Parathyroid adenoma (tissue), 2 donors: ENCODE measurements at regions not wholly inside any gene's neighbourhood (a gene's known extent, or its start where the extent isn't known, plus 50 kb on each side); places are given as distances from the start of the nearest gene placed in this dataset.
A peak's percentile ranks its signal among the peaks of the same experiment; 100 is the strongest.

Experiments
- H2AFZ ChIP-seq: fragments of 300-600 bp; sonication (generic); one replicate; pipeline ENCODE4 v1.7.0; 2017; ENCODE audit warnings: antibody characterized with exemption, mild to moderate bottlenecking
- H3K27ac ChIP-seq: fragments of 300-600 bp; sonication (generic); one replicate; pipeline ENCODE4 v1.7.0; 2017
- H3K27me3 ChIP-seq: fragments of 300-600 bp; sonication (generic); one replicate; pipeline ENCODE4 v1.7.0; 2017; ENCODE audit warnings: low read length; ENCODE audit not compliant: control insufficient read depth, insufficient read depth
- H3K36me3 ChIP-seq: fragments of 300-600 bp; sonication (generic); one replicate; pipeline ENCODE4 v1.7.0; 2017; ENCODE audit warnings: low read length; ENCODE audit not compliant: control insufficient read depth, insufficient read depth
- H3K4me1 ChIP-seq: fragments of 300-600 bp; sonication (generic); one replicate; pipeline ENCODE4 v1.7.0; 2017; ENCODE audit warnings: control low read depth
- H3K4me2 ChIP-seq: fragments of 300-600 bp; sonication (generic); one replicate; pipeline ENCODE4 v1.7.0; 2017; ENCODE audit warnings: low read length
- H3K4me3 ChIP-seq: fragments of 300-600 bp; sonication (generic); one replicate; pipeline ENCODE4 v1.7.0; 2017; ENCODE audit warnings: low read depth, low read length
- H3K79me2 ChIP-seq: fragments of 300-600 bp; sonication (generic); one replicate; pipeline ENCODE4 v1.7.0; 2017; ENCODE audit warnings: control low read depth
- H3K9ac ChIP-seq: fragments of 300-600 bp; sonication (generic); one replicate; pipeline ENCODE4 v1.7.0; 2017; ENCODE audit warnings: mild to moderate bottlenecking
- H3K9me3 ChIP-seq: fragments of 300-600 bp; sonication (generic); one replicate; pipeline ENCODE4 v1.7.0; 2017; ENCODE audit warnings: low read length; ENCODE audit not compliant: control insufficient read depth
- CTCF ChIP-seq: fragments of 300-600 bp; sonication (generic); IDR thresholded peaks from one replicate; pipeline ENCODE4 v1.7.0; 2017; ENCODE audit warnings: antibody characterized with exemption, mild to moderate bottlenecking
- donor health status: primary hyperparathyroidism.

GRCh38 chr5:158174918-158175851 is 316.2 kb upstream of the CLINT1 start:
- Histone ChIP-seq H3K4me3 (no peak overlapping the region), H3K27ac (no peak overlapping the region), H3K79me2 (no peaks in the 10 kb centered on the region), H3K9me3 (no peaks in the 10 kb centered on the region), H3K4me2 (no peak overlapping the region), H3K9ac (no peak overlapping the region), H3K27me3 (no peaks in the 10 kb centered on the region), H3K36me3 (no peaks in the 10 kb centered on the region), H2AFZ (peak overlapping the region; percentile 33), H3K4me1 (no peaks in the 10 kb centered on the region)
- peak; percentile 59 for TF ChIP-seq CTCF

- Histone ChIP-seq H3K9me3 (no peaks in the 10 kb centered on the region), H3K79me2 (no peaks in the 10 kb centered on the region), H3K27ac (no peak overlapping the region), H3K4me3 (no peak overlapping the region), H3K36me3 (no peaks in the 10 kb centered on the region), H3K4me1 (no peaks in the 10 kb centered on the region), H3K27me3 (no peaks in the 10 kb centered on the region), H3K9ac (no peak overlapping the region), H2AFZ (no peak overlapping the region), H3K4me2 (no peak overlapping the region)
- no peak for TF ChIP-seq CTCF
These were observed 315.1 kb upstream of the CLINT1 start for GRCh38 chr5:158174026-158174425.

- no peak overlapping the region for H3K27ac ChIP-seq
- TF ChIP-seq CTCF, result no peak
These were observed 313.1 kb upstream of the CLINT1 start for GRCh38 chr5:158172005-158172404.

GRCh38 chr5:158170534-158170933 is 311.6 kb upstream of the CLINT1 start:
- no peak overlapping the region for H2AFZ ChIP-seq
- no peaks in the 10 kb centered on the region for H3K36me3 ChIP-seq
- no peak overlapping the region for H3K4me3 ChIP-seq
- H3K9ac ChIP-seq, result no peak overlapping the region
- H3K4me2 ChIP-seq, result no peak overlapping the region
- no peaks in the 10 kb centered on the region for H3K9me3 ChIP-seq
- no peaks in the 10 kb centered on the region for H3K27me3 ChIP-seq
- H3K27ac ChIP-seq, result no peak overlapping the region
- no peaks in the 10 kb centered on the region for H3K4me1 ChIP-seq
- no peaks in the 10 kb centered on the region for H3K79me2 ChIP-seq
- no peak for TF ChIP-seq CTCF

More at GRCh38 chr5:158172005-158172404, 313.1 kb upstream of the CLINT1 start:
- Histone ChIP-seq H2AFZ (no peak overlapping the region), H3K27me3 (no peaks in the 10 kb centered on the region), H3K4me3 (no peak overlapping the region), H3K9ac (no peak overlapping the region), H3K9me3 (no peaks in the 10 kb centered on the region), H3K79me2 (no peaks in the 10 kb centered on the region), H3K4me1 (no peaks in the 10 kb centered on the region), H3K4me2 (no peak overlapping the region), H3K36me3 (no peaks in the 10 kb centered on the region)

GRCh38 chr5:158170060-158170459 is 311.1 kb upstream of the CLINT1 start:
- Histone ChIP-seq H3K27me3 (no peaks in the 10 kb centered on the region), H2AFZ (no peak overlapping the region), H3K4me2 (no peak overlapping the region), H3K4me3 (no peak overlapping the region), H3K36me3 (no peaks in the 10 kb centered on the region), H3K9me3 (no peaks in the 10 kb centered on the region), H3K4me1 (no peaks in the 10 kb centered on the region), H3K27ac (no peak overlapping the region), H3K9ac (no peak overlapping the region), H3K79me2 (no peaks in the 10 kb centered on the region)
- no peak for TF ChIP-seq CTCF
